GM21737 (cell line): ENCODE measurements at regions not wholly inside any gene's neighbourhood (a gene's known extent, or its start where the extent isn't known, plus 50 kb on each side); places are given as distances from the start of the nearest gene placed in this dataset.

Source experiments
- ATAC-seq: cut with Tn5 transposase; IDR thresholded peaks from one replicate; pipeline ENCODE4 v1.9.1; 2021; ENCODE audit warnings: mild to moderate bottlenecking, moderate library complexity; ENCODE audit not compliant: unreplicated experiment

- ATAC-seq: no peak
Measured at GRCh38 chr18:77501266-77501665, 251.6 kb downstream of the GALR1 start.

- ATAC-seq: no peak
Measured at GRCh38 chr18:77505499-77505898, 255.9 kb downstream of the GALR1 start.

DNA sequence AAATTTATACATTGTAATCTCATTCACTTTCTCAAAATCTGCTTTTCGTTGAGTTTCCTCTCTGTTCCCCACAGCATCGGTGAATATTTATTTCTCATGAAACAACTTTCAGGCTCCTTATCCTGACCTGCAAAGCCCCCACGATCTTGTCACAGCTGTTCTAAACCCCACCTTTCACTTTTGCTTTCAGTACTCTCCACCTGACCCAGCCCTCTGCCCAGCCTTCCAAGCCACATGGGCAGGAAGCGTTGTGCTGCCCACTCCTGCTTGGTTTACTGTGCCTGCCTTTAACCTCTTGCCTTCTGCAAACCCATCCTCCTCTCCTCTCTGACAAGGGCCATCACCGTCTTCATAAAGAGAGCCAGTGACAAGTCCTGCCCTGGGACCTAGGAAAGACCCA, 262.5 kb downstream of the GALR1 start:
- ATAC-seq: no peak

DNA sequence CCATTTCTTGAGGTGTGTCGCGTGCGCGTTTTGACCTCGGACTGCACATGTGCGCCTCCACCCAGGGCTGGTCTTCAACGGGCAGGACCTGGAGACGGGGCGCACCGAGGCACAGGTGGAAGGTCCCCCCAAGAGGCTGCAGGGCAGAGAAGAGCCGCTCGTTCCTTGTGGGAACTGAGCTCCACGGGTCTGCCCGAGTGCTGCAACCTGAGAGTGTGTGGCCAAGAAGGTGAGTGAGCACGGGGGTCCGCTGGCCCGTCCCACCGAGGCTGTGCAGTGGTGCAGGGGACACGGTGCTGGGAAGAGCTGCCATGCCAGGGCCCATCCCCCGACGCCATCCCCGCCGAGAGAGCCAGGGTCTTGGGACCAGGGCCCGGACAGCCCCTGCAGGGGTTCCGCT, 268.3 kb downstream of the GALR1 start:
- ATAC-seq: no peak

DNA sequence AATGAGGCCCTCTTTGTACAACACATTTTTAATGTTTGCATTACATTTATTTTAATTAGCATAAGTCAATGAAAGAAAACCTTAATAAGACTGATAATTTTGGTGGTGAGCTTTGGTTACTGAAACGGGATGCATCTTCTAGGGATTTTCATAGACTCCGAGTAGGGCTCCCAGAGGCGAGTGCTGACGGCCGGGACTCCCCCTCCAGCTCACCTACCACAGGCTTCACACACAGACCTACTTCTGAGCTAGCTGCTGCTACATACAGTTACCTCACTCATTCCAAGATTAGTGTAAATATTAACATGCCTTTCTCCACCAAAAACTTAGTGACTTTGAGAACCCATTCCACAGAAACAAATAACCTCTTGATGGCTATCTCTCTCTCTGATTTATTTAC, 271.1 kb downstream of the GALR1 start:
- ATAC-seq: no peak

DNA sequence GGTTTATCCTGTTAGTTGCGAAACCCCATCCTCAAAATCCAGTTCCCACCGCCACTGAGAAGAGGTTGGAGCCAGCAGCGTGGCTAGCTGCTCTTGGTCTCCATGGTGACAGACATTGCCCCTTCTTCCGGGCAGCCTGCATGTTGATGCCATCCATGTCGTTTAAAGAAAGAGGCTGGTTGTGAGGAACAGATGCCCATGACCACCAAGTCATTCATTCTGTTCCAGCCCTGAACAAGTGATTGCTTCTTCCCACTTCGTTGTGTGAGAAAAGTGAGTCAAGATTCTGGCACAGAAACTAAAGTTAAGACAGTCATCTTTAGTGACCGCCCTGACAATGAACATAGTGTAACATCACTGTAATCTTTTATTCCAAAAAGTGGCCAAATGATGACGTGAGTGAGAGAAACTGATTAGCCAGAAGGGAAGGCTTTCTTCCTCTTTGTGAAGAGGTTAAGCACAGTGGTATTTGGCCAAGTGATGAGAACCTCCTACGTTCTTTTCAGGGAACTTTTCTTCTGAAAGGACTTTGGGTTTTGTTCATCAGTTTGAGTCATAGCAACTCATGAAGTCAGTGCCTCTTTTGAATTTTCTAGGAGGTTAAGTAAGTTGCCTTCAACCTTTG, 272.5 kb downstream of the GALR1 start:
- no peak for ATAC-seq

GRCh38 chr18:77524909-77525308, 275.3 kb downstream of the GALR1 start:
- ATAC-seq: no peak

DNA sequence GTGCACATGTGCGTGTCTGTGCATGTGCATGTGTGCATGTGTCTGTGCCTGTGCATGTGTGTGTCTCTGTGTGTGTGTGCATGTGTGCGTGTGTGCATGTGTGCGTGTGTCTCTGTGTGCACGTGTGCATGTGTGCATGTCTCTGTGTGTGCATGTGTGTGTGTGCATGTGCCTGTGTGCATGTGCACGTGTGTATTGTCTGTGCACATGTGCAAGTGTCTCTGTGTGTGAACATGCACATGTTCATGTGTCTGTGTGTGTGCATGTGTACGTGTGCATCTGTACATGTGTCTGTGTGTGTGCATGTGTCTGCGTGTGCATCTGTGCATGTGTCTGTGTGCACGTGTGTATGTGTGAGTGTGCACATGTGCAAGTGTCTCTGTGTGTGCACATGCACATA, 277.3 kb downstream of the GALR1 start:
- ATAC-seq: no peak

GRCh38 chr18:77528872-77529271, 279.2 kb downstream of the GALR1 start:
- ATAC-seq: no peak

DNA sequence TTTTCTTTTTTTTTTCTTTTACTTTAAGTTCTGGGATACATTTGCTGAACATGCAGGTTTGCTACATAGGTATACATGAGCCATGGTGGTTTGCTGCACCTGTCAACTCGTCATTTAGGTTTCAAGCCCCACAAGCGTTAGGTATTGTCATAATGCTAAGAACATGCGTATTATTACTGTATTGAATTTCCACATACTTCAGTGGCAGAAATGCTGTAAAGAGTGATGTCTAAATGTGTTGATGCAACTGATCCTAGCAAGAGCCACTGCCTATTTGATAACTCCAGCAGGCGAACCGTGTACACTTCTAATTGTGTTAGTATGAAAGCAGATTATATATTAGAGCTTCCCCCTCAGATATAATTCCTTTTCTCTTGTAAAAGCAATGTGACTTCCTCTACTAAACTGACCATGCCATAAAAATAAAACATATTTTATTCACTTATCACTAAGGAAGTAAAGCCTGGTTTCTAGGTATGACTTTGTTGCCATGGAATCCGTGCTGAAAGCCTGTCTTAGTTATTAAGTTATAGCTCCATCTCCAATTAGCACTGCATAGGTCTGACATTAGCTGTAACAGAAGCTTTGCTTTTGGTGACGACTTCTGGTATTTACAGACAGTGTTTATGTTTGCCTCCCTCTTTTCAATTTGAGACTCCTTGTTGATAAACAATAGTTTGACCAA, 280.0 kb downstream of the GALR1 start:
- ATAC-seq: no peak

- no peak for ATAC-seq
Measured at GRCh38 chr18:77530732-77531131, 281.1 kb downstream of the GALR1 start.

- no peak for ATAC-seq
Measured at GRCh38 chr18:77539860-77540259, 290.2 kb downstream of the GALR1 start.

GRCh38 chr18:77544792-77545191, 295.1 kb downstream of the GALR1 start:
- ATAC-seq: no peak

DNA sequence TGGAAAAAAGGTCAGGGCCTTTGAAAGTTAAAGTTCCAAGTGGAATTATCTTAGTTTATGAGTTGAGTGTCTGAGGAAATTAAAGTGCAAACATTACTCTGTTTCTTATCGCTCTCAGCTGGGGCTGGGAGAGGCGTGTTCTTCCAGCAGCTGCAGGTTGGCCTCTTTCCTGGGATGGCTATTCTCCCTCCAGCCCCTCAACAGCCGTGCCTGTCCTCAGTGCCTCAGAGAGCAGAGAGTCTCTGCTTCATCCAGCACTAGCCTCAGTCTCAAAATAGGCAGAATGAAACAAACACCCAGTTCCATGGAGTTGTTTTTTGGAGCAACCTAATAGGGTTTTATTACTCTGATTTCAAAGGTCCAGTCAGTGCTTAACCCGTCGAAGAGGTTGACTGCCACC, 298.1 kb downstream of the GALR1 start:
- ATAC-seq: no peak

- ATAC-seq: no peak
Measured at GRCh38 chr18:77548790-77549420, 299.3 kb downstream of the GALR1 start.

GRCh38 chr18:77550625-77551024, 301.0 kb downstream of the GALR1 start:
- ATAC-seq: no peak

DNA sequence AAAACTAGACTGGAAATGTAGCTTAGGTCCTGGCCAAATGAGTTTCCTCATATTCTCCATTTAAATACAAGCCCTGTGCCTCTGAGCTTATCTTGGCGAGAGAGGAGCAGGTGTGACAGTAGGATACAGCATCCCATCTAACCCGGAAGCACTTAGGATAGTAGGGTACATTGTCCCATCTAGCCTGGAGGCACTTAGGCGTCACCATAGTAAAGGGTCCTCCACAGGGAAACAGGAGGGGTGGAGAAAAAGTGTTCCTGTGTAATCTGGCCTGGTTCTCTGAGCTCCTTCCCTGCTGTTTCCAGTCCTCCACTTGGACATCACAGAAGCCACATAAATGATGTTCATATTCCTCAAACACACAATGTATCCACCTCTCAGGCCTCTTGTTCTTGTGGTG, 301.4 kb downstream of the GALR1 start:
- no peak for ATAC-seq

- ATAC-seq: no peak
Measured at GRCh38 chr18:77552945-77553344, 303.3 kb downstream of the GALR1 start.

- no peak for ATAC-seq
Measured at GRCh38 chr18:77554061-77554460, 304.4 kb downstream of the GALR1 start.

DNA sequence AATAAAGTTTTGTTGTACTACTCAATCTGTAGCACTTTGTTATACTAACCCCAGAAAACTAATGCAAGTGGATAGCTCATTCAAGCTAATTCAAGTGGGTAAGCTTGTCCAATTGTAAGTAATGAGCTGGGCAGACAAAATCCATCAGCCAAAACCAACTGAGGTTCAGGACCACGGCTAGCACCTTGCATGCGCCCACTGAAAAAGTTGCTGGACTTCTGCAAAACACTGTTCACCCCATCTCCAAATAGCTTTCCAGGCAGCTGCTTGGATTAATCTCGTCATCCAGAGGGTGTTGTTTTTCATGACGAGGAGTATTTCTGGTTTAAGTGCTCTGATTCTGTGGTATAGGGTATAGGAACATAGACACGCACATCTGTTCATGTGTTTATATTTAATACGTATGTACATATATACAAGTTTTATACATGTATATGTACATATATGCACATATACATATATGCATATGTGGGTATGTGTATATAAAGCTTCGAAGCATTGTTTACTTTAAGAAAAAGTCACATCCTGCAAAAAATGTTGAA, 307.5 kb downstream of the GALR1 start:
- ATAC-seq: no peak

- no peak for ATAC-seq
Measured at GRCh38 chr18:77559274-77559910, 309.7 kb downstream of the GALR1 start.
